ENCODE measurements at regions not wholly inside any gene's neighbourhood (a gene's known extent, or its start where the extent isn't known, plus 50 kb on each side); places are given as distances from the start of the nearest gene placed in this dataset.

DNA sequence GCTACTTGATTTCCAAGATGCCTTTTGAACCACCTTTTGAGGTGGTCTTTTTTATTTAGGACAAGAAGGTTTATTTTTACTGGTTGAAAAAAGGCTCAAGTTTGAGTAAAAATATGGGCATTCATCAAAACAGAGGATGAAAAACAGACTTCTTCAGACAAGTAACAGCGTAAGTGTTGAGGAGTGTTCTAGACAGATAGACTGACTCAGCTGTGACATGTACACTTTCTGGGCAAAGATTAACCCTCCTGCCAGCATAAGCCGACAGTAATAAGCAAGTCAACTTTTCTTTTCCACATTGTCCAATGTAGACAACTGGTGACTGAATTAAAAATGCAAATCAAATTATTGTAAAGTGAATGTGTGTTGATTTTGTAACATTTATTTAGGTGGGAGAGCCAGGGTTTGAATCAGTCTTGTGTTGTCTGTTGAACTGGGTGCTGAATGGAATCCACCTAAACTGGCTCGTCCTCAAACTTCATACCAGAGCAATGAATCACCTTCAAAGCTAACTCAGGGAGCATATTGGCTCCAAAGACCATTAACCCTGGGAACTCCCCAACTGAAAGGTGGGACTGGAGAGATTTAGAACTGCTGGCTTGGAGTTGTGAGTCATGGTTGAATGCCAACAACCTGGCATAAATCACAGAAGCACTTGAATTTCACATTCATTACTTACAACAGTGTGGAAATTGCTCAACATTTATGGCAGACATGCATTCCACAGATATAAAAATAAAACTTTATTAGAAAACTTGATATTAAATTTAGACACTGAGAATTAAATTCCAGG, 377.0 kb downstream of the ETS1 start:
- TF ChIP-seq, protein P1, sequence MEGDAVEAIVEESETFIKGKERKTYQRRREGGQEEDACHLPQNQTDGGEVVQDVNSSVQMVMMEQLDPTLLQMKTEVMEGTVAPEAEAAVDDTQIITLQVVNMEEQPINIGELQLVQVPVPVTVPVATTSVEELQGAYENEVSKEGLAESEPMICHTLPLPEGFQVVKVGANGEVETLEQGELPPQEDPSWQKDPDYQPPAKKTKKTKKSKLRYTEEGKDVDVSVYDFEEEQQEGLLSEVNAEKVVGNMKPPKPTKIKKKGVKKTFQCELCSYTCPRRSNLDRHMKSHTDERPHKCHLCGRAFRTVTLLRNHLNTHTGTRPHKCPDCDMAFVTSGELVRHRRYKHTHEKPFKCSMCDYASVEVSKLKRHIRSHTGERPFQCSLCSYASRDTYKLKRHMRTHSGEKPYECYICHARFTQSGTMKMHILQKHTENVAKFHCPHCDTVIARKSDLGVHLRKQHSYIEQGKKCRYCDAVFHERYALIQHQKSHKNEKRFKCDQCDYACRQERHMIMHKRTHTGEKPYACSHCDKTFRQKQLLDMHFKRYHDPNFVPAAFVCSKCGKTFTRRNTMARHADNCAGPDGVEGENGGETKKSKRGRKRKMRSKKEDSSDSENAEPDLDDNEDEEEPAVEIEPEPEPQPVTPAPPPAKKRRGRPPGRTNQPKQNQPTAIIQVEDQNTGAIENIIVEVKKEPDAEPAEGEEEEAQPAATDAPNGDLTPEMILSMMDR (IDR thresholded peaks at IDR 0.05): no peak
- Mint-ChIP-seq H3K27me3 (ENCODE audit: unreplicated experiment) (no peaks in the 10 kb centered on the region), H3K4me3 (ENCODE audit: unreplicated experiment) (no peak overlapping the region), H3K27ac (ENCODE audit: unreplicated experiment) (peak overlapping the region; percentile 88), H3K9me3 (ENCODE audit: unreplicated experiment) (peaks cover 18% of the 10 kb centered on the region), H3K4me1 (ENCODE audit: unreplicated experiment) (peaks cover 62% of the 10 kb centered on the region), H3K36me3 (ENCODE audit: unreplicated experiment) (no peaks in the 10 kb centered on the region)
- no peak for DNase-seq (ENCODE audit: extremely low spot score, unreplicated experiment)

DNA sequence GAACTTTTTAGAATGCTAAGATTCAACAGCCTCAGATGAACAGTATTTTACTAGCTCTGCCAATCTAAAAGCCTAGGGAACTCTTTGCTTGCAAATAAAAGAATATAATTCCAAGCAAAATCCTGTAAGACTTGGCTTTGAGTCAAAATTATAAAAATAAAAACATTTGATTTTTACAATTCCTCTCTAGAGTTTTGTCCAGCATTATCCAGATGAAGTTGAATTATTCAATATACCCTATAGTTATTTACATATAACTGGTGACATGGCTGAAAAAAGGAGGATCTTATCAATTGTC, 378.3 kb downstream of the ETS1 start:
- TF ChIP-seq, protein P1 (IDR thresholded peaks at IDR 0.05): no peak
- H3K4me3 Mint-ChIP-seq (ENCODE audit: unreplicated experiment): no peak overlapping the region
- peak overlapping the region; percentile 88 for H3K27ac Mint-ChIP-seq (ENCODE audit: unreplicated experiment)
- peaks cover 22% of the 10 kb centered on the region for H3K9me3 Mint-ChIP-seq (ENCODE audit: unreplicated experiment)
- peaks cover 62% of the 10 kb centered on the region for H3K4me1 Mint-ChIP-seq (ENCODE audit: unreplicated experiment)
- no peaks in the 10 kb centered on the region for H3K36me3 Mint-ChIP-seq (ENCODE audit: unreplicated experiment)
- no peak for DNase-seq (ENCODE audit: extremely low spot score, unreplicated experiment)
- no peaks in the 10 kb centered on the region for H3K27me3 Mint-ChIP-seq (ENCODE audit: unreplicated experiment)

DNA sequence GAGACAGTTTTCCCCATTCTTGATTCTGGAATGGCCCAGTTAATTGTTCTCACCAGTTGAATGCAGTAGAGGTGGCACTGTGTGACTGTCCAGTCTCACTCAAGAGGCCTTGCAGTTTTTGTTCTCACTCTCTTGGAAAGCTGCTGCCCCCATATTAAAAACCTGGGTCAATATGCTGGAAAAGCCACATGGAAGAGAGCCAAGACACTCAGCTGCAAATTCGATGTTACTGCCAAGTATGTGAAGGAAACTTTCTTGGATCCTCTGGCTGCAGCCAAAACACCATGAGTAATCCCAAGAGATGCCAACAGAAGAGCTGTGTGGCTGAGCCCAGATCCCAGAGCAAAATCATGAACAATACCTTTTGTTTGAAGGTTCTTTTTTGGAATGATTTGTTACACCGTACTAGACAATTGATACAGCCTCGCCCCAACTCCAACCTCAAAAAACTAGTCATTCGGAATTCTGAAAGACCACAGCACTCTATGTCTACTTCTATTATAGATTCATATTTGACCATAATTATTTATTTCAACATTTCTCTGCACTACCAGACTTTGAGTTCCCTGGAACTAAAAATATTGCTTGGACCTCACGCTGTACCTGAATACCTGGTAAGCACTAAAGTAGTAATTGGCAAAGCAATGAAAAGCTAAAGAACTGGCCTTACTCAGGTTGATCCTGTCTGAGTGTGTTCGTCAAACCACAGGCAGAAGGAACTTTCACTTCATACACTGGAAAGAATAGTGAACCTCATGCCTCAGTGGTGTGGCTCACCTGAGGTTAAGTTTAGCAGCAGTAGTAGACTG, 378.8 kb downstream of the ETS1 start:
- Mint-ChIP-seq H3K9me3 (ENCODE audit: unreplicated experiment) (peaks cover 22% of the 10 kb centered on the region), H3K27ac (ENCODE audit: unreplicated experiment) (peak overlapping the region; percentile 88), H3K27me3 (ENCODE audit: unreplicated experiment) (no peaks in the 10 kb centered on the region), H3K36me3 (ENCODE audit: unreplicated experiment) (no peaks in the 10 kb centered on the region), H3K4me3 (ENCODE audit: unreplicated experiment) (peak overlapping the region; percentile 0), H3K4me1 (ENCODE audit: unreplicated experiment) (peaks cover 62% of the 10 kb centered on the region)
- DNase-seq (ENCODE audit: extremely low spot score, unreplicated experiment): no peak
- TF ChIP-seq, protein P1 (IDR thresholded peaks at IDR 0.05): no peak

DNA sequence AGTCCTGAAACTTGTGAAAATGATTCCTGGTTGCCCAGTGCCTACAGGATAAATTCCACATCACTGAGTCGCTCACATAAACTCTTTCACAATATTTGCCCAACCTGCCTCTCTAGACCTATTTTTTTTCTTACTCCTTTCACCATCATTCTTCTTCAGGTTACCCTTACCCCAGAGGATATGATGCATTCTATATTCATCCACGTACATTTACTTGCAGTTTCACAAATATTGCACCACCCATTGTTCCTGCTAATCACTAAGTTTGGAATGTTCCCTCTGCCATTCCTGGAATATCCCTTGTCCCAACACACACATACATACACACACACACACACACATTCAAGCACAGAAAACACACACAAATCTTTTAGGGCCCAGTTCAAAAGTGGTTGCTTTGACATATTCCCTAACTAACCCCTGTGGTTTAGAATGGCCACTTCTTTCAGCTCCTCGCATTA, 379.5 kb downstream of the ETS1 start:
- H3K9me3 Mint-ChIP-seq (ENCODE audit: unreplicated experiment): peaks cover 17% of the 10 kb centered on the region
- TF ChIP-seq, protein P1 (IDR thresholded peaks at IDR 0.05): no peak
- H3K4me3 Mint-ChIP-seq (ENCODE audit: unreplicated experiment): no peak overlapping the region
- H3K4me1 Mint-ChIP-seq (ENCODE audit: unreplicated experiment): peaks cover 62% of the 10 kb centered on the region
- H3K27me3 Mint-ChIP-seq (ENCODE audit: unreplicated experiment): no peaks in the 10 kb centered on the region
- H3K27ac Mint-ChIP-seq (ENCODE audit: unreplicated experiment): peak overlapping the region; percentile 88
- no peak for DNase-seq (ENCODE audit: extremely low spot score, unreplicated experiment)
- H3K36me3 Mint-ChIP-seq (ENCODE audit: unreplicated experiment): no peaks in the 10 kb centered on the region

DNA sequence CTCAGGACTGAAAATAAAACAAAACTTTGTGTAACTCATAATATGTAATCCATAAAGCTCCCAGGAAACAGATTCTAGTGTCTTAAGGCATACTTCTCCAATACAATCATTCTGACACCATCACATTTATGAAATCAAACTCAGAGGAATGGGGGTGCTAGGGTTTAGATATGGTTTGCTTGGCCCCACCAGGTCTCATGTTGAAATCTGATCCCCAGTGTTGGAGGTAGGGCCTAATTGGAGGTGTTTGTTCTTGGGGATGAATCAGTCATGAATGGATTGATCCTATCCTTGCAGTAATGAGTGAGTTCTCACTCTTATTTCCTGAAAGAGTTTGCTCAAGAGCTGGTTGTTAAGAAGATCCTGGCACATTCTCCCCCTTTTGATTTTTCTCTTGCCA, 380.9 kb downstream of the ETS1 start:
- Mint-ChIP-seq H3K27me3 (ENCODE audit: unreplicated experiment) (no peaks in the 10 kb centered on the region), H3K4me3 (ENCODE audit: unreplicated experiment) (no peak overlapping the region), H3K27ac (ENCODE audit: unreplicated experiment) (peak overlapping the region; percentile 88), H3K36me3 (ENCODE audit: unreplicated experiment) (no peaks in the 10 kb centered on the region), H3K4me1 (ENCODE audit: unreplicated experiment) (peaks cover 53% of the 10 kb centered on the region), H3K9me3 (ENCODE audit: unreplicated experiment) (peaks cover 17% of the 10 kb centered on the region)
- DNase-seq (ENCODE audit: extremely low spot score, unreplicated experiment): no peak
- TF ChIP-seq, protein P1 (IDR thresholded peaks at IDR 0.05): no peak

Data from osteocyte (in vitro differentiated cells).